Esophagus squamous epithelium (tissue), 4 donors: ENCODE measurements at regions not wholly inside any gene's neighbourhood (a gene's known extent, or its start where the extent isn't known, plus 50 kb on each side); places are given as distances from the start of the nearest gene placed in this dataset.

Experiments
- CTCF ChIP-seq, 6 experiments: fragments of 450-650 bp in 4 of 6; fragments of 200-600 bp in 2 of 6; sonication (generic) in 2 of 6; IDR thresholded peaks; one replicate each; pipeline ENCODE4 v1.5.1; 2016 to 2019; ENCODE audit warnings: antibody characterized with exemption in 6 of 6, mild to moderate bottlenecking in 4 of 6, moderate library complexity in 4 of 6
- POLR2A ChIP-seq, 4 donors: fragments of 450-650 bp; IDR thresholded peaks; one replicate each; pipeline ENCODE4 v1.6.1; 2017; ENCODE audit warnings: antibody characterized with exemption in 4 of 4, mild to moderate bottlenecking in 4 of 4, moderate library complexity in 3 of 4

GRCh38 chr4:45939056-45939455 lies 184.8 kb downstream of the GABRG1 start:
- TF ChIP-seq CTCF (IDR thresholded peaks at IDR 0.05) (no peak), POLR2A (IDR thresholded peaks at IDR 0.05) (no peak)
